ENCODE measurements at regions not wholly inside any gene's neighbourhood (a gene's known extent, or its start where the extent isn't known, plus 50 kb on each side); places are given as distances from the start of the nearest gene placed in this dataset.
"Not testable (repeated sequence)": the region's sequence is repeated elsewhere in the genome, so short reads cannot be mapped to it uniquely, and the experiment has no call there.

DNA sequence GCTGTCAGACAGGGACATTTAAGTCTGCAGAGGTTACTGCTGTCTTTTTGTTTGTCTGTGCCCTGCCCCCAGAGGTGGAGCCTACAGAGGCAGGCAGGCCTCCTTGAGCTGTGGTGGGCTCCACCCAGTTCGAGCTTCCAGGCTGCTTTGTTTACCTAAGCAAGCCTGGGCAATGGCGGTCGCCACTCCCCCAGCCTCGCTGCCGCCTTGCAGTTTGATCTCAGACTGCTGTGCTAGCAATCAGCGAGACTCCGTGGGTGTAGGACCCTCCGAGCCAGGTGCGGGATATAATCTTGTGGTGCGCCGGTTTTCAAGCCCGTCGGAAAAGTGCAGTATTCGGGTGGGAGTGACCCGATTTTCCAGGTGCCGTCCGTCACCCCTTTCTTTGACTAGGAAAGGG, 468.5 kb upstream of the TLE4 start:
- TF ChIP-seq, protein P1, sequence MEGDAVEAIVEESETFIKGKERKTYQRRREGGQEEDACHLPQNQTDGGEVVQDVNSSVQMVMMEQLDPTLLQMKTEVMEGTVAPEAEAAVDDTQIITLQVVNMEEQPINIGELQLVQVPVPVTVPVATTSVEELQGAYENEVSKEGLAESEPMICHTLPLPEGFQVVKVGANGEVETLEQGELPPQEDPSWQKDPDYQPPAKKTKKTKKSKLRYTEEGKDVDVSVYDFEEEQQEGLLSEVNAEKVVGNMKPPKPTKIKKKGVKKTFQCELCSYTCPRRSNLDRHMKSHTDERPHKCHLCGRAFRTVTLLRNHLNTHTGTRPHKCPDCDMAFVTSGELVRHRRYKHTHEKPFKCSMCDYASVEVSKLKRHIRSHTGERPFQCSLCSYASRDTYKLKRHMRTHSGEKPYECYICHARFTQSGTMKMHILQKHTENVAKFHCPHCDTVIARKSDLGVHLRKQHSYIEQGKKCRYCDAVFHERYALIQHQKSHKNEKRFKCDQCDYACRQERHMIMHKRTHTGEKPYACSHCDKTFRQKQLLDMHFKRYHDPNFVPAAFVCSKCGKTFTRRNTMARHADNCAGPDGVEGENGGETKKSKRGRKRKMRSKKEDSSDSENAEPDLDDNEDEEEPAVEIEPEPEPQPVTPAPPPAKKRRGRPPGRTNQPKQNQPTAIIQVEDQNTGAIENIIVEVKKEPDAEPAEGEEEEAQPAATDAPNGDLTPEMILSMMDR (IDR thresholded peaks at IDR 0.05; ENCODE audit: low read depth, low read length): not testable (repeated sequence)
- TF ChIP-seq EZH2phosphoT487 (IDR thresholded peaks at IDR 0.05; ENCODE audit: low read depth): not testable (repeated sequence)
